NCI-H345 treated with DMSO at 0.1 percent for 48 hours (cell line): ENCODE measurements at regions not wholly inside any gene's neighbourhood (a gene's known extent, or its start where the extent isn't known, plus 50 kb on each side); places are given as distances from the start of the nearest gene placed in this dataset.

Experiments
- DNase-seq: peaks from one replicate; lab custom pipeline; 2025; ENCODE audit not compliant: unreplicated experiment; lab: John Stamatoyannopoulos, UW

- DNase-seq = no peak
Measured at GRCh38 chrX:13266641-13267345, 53.1 kb downstream of the ATXN3L start.

DNA sequence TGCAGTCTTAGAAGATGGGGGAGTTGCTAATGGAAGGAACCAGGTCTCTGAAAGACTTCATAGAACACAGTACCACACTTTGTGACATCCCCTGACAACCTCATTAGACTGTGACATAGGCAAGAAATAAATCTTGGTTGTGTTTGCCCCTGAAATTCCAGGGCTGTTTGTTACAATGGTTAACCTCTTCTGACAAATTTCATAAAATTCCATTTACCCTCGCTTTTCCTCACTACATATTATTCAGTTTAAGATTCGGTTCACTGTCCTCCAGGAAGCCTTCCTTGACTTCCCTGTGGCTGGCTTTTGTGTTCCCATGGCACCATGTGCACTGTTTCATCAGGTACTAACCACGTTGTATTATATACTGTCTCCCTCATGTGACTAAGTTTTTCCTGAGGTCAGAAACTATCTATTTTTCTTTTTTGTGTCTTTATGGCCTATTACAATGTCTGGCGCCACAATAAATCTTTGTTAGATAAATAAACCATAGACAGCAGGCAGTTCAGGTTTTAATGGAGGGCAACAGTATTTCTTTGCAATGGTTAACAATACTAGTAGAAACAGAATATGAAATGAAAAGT is 54.2 kb downstream of the ATXN3L start:
- DNase-seq = no peak

DNA sequence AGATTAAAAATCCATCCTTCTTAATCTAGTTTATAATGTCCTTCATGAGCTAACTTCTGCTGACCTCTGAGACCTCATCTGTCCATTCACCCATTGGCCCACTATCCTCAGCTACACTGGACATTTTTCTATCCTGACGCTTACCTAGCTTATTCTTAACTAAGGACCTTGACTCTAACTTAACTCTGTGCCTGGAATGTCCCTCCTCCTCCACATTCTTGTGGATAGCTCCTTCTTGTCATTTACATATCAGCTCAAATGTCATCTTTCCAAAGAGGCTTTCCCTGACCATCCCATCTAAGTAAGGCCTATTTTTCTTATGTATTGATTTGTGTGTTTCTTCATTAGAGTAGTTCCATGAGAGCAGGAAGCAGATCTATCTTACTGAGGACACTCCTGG is 54.7 kb downstream of the ATXN3L start:
- no peak for DNase-seq

DNA sequence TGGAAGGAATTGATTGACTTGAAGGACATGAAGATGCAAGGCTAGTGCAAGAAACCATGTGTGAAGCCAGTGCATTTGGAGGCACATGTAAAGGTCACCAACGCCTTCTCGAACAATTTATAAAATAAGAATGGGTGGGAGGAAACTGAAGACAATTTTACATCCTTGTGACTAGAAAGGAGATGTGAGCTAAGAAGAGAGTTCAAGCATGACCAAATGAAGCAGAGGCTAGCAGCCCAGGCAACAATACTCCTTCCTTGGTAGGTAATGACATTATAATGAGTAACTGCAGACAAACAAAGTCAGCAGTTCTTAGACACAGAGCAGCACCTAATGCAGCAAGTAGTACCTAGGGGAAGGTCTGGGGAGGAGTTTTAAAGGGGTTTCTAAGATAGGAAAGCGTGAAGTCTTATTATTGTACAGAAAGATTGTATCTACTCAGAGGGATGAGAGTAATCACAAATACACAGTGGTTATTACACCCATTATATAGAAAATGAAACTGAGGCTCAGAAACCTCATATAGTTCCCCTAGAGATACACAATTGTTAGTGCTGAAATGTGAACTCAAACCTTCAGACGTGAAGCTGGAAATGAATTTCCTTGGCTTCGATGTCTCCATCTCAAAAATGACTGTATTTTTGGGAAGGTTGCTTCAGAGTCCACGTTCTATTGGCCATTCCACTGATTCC is 56.1 kb downstream of the ATXN3L start:
- DNase-seq = no peak

DNA sequence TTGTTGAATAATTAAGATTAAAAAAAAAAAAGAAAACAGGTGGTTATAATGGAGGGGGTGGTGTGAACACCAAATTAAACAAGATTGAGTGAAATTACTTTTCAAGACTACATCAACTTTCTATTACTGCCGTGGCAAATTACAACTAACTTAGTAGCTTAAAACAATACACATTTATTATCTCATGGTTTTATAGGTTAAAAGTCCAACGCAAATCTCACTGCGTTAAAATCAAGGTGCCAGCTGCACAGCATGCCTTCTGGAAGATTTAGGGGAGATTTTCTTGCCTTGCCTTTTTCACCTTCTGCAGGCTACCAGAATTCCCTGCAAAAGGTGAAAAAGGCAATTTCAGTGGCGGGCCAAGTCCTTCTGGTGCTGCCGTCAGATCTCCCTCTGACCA is 58.5 kb downstream of the ATXN3L start:
- no peak for DNase-seq

DNA sequence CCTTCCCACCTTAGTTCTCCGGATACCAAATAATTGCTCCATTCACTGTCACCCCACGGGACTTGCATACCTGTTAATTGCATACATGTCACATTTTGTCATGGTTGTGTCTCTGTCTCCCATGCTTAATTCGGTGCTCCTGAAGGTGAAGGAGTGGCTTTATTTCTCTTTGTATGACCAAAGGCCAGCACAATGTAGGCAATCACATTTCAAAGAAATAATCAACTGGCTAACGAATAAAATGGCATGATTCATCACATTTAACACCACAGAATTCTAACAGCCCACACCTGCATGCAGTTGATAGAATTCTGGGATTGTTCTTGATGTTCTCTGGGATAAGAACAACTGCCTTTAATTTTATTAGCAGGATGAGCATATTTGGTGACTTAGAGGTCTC is 59.3 kb downstream of the ATXN3L start:
- no peak for DNase-seq

- DNase-seq = no peak
Measured at GRCh38 chrX:13258725-13259124, 61.1 kb downstream of the ATXN3L start.

GRCh38 chrX:13258052-13258444 is 61.8 kb downstream of the ATXN3L start:
- DNase-seq = no peak

GRCh38 chrX:13257223-13258051 is 62.4 kb downstream of the ATXN3L start:
- DNase-seq = no peak

GRCh38 chrX:13256603-13257002 is 63.2 kb downstream of the ATXN3L start:
- no peak for DNase-seq

- DNase-seq = no peak
Measured at GRCh38 chrX:13254870-13255269, 65.0 kb downstream of the ATXN3L start.

DNA sequence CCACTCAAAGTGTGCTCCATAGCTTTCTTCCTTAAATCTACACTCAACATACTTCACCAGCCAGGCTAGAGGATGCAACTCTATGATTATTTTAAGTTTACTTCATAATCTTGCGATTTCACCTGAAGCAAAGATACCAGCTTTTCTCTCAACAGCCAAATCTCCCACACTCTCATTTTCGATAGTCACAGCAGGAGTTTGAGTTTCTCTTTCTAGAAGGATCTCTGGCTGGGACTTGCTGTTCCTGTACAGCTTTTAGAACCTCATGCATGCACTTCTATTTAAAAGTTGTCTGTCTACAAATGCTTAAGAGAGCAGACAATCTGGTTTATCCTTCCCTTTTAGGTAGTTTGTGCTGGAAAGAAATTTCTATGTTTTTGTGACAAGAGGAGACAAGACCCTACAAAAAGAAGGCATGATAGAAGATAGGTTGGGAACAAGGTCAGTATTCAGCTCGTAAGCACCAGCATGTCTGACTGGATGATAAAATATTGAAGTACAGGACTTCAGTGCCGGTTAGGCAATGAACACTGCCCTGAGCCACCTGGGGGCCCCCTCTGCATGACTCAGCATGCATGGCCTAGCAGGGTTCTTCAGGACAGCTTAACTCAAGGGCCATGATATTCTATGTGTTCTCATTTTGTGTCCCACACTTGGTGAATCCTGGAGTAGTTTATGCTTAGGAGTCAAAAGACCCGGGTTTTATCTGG is 65.6 kb downstream of the ATXN3L start:
- no peak for DNase-seq

- DNase-seq = no peak
Measured at GRCh38 chrX:13253223-13253622, 66.6 kb downstream of the ATXN3L start.

GRCh38 chrX:13252726-13253125 is 67.1 kb downstream of the ATXN3L start:
- DNase-seq = no peak

DNA sequence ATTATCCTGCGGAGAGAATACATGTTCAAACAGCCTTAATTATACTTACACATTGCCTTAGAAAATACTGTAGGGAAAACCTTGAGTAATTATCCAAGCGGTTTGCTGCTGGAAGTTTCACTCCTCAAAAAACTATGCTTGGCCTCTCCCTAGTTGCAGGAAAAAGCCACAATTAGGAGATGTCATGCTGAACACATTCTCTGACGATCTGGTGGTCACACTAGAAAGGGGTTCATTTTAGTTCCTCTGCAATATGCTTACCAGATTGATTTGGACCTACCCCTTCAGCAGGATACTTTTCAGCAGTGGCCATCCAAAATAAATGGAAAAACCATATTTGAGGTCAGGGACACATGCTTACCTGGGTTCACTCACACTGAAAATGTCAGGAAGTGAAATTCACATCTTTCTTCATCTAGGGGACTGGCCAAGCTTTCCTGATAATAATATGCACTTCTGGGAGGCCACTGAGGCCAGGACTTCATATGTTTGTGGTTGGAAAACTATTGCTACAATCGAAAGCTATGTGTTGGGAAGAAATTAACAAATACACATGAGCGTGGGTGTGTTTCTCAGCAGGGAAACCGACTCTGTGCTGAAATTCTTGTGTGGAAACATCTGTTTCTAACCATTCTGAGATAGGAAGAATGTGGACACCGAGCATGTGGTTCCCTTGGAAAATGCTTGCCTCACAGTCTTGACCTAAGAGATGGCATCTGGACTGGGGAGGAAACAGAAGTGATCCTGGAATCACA is 68.8 kb downstream of the ATXN3L start:
- DNase-seq = no peak

GRCh38 chrX:13248867-13249486 is 70.9 kb downstream of the ATXN3L start:
- DNase-seq = no peak

DNA sequence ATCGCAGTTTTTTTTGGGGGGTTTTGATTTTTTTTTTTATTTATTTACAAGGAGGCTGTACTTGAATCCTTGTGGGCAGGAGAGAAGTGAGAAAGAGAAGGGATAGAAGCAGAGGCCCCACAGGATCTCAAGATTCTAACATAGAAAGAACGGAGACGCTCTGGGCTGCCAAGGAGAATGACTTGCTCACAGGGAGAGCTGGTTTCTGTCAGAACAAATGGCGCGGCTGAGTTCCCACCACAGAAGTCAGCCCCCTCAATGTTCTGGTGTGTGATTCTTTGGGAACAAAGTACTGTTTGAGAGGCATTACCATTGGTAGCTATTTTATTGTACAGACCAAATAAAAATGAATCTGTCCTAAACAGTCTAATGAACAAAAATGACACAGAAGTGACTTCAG is 80.6 kb downstream of the ATXN3L start:
- DNase-seq = no peak

- no peak for DNase-seq
Measured at GRCh38 chrX:13235930-13236329, 83.9 kb downstream of the ATXN3L start.

- no peak for DNase-seq
Measured at GRCh38 chrX:13232484-13232883, 87.4 kb downstream of the ATXN3L start.

DNA sequence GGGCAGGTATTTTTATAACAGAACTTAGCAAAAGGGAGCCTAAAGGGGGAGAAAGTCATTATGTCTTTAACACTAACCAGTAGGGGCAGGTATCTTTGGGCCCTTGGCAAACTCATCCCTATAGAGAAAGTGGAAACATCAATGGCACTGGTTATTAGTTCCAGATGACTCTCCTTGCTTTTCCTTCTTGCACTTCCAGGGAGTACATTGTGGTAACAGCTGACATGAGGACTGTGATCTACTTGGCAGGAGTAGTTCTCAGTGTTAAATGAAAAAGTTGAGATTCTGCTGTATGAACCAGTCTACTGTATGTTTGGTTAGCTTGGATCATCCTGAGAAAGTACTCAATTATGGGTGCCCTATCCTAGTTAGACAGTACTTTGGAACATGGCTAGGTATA is 93.6 kb downstream of the ATXN3L start:
- DNase-seq = no peak
